Left hindlimb (tissue), 1 donor: ENCODE measurements at regions not wholly inside any gene's neighbourhood (a gene's known extent, or its start where the extent isn't known, plus 50 kb on each side); places are given as distances from the start of the nearest gene placed in this dataset.
"Not testable (repeated sequence)": the region's sequence is repeated elsewhere in the genome, so short reads cannot be mapped to it uniquely, and the experiment has no call there.

Experiments
- DNase-seq: peaks from one replicate; pipeline ENCODE4 v3.0.0-alpha.2; 2018

DNA sequence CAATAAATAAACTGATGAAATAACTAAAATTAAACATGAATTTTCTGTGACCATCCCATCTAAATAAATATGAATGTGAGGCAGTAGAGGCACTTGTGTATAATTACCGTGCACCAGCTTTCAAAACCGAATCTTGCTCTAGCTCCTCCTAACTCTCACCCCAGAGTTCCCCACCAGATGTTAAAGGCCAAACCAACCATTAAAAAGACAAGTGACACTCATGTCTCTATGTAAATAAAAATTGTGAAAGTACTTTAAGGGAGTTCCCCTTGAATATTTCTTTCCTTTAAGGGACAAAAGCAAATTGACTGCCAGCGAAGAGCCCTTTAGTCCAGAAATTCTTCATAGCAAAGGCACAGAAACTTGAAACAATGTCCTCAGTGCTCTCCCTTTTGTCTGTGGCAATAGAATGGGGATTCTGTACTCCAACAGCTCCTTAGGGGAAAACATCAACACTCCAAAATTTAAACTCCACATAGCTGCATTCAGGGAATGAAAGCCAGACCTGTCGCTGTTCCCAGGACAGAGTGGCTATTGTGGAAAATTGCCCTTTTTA lies 101.7 kb upstream of the SOX21 start:
- DNase-seq, result no peak

DNA sequence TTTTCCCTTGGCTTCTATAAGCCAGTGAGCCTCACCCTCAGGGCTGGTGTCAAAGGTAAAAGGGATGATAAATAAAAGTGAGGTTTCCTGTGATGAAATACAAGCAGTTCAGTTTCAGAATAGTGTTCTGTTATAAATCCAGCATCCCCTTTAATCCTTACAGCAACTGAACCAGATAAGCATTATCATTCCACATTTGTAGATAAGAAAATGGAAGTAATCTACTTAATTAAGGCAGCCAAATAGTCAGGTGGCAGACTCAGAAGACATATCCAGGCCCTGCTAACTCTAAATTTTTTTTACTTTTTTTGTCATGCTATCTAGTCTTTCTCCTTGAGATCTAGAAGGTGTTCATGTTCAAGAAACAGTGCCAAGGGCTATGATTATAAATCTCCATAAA lies 99.4 kb upstream of the SOX21 start:
- no peak for DNase-seq

DNA sequence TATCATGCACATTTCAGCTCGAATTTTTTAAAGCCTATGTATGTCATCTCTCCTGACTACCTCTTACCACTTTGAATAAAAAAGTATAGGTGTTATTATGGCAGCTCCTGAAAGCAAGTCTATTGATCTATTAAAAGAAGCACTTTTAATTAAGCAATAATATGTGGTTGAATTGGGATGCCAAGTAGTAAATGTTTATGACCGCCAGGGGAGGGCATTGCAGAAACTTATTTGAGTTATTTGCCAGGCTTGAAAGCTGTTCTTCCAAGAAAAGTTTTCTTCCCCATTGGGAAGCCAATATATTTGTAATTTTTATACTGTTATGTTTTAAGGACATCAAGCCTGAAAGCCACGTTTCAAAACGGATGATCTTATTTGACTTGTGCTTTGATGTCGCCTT lies 88.1 kb upstream of the SOX21 start:
- no peak for DNase-seq

DNA sequence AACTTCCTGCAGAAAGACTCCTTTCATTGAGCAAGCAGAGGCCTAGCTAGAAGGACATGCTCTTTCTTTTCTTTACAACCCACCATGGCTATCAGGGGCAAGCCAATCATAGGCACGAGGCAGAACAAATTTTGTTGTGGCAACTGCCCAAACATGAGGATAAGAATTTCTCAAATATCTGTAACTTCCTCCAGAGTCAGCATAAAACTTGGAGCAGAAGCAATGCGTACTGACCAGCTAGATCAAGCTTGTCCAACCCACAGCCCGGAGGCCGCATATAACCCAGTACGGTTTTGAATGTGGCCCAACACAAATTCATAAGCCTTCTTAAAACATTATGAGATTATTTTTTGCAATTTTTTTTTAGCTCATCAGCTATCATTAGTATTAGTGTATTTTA lies 87.0 kb upstream of the SOX21 start:
- DNase-seq, result no peak

DNA sequence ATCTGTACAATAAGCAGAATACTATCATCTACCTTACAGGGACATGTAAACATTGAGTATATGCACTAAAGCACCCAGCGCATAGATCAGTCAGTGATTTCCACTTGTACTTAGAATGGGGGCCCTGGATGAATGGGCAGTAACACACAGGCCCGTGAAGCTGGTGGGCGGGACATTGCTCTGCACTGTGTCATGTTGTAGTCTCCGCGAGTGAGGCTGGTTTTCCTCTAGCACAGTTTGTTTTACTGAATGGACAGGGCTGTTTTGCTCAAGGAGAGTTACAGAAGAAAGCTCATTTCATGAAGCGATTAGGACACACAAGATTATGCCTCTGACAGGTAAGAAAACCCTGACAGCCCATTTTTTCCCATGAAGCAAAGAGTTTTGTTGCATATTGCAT lies 86.4 kb upstream of the SOX21 start:
- DNase-seq, result no peak

DNA sequence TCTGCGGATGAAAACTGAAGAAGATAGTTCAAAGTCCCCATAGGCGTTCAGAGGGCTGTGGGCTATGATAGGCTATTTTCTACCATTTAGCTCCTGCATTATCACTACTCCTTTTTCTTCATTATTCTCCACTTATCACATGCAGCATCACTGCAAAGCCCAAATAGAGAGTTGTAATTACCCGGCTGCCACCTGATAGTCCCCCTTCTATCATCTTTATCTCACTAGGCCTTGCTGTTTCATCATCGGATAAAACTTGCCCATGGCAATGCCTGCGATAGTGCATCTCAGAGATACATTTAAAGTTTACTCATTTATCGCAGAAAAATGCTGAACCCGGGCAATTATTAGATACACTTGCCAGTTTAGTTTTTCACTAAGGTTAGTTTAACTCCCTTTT lies 82.9 kb upstream of the SOX21 start:
- no peak for DNase-seq

DNA sequence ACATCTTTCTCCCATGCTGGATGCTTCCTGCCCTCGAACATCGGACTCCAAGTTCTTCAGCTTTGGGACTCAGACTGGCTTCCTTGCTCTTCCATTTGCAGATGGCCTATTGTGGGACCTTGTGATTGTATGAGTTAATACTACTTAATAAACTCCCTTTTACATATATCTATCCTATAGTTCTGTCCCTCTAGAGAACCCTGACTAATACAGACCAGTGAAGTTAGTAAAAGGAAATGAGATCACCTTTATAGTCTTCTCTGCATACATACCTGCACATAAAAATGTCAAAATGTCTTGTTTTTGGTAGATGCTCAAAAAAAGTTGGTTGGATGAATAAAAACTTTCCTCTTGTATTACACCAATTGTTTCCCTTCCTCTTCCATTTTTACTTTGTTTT lies 73.9 kb upstream of the SOX21 start:
- DNase-seq, result not testable (repeated sequence)

DNA sequence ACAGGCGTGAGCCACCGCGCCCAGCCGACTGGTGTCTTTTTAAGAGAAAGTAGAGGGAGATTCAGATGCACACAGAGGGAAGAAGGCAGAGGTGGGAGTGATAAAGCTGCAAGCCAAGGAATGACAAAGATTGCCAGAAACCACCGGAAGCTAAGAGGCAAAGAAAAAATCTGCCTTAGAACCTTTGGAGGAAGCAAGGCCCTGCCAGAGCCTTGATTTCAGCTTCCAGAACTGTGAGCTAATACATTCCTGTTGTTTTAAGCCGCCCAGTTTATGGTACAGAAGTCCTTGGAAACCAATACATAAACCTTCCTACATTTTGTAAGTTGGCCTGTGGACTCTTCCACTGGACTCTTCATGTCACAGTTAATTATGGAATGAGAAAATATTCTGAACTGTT lies 71.7 kb upstream of the SOX21 start:
- DNase-seq, result no peak

DNA sequence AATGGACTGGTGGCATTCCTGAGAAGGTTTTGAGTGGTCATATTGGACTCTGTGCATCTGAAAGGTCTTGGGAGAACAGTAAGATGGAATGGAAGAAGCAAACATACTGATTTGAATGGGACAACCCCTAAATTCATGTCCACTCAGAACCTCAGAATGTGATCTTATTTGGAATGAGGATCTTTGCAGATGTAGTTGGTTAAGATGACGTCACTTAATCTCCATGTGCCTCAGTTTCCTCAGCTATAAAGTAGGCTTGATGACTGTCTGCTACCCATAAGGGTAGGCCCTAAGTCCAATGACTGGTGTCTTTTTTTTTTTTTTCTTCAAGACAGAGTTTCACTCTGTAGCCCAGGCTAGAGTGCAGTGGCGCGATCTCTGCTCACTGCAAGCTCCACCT lies 71.1 kb upstream of the SOX21 start:
- no peak for DNase-seq

DNA sequence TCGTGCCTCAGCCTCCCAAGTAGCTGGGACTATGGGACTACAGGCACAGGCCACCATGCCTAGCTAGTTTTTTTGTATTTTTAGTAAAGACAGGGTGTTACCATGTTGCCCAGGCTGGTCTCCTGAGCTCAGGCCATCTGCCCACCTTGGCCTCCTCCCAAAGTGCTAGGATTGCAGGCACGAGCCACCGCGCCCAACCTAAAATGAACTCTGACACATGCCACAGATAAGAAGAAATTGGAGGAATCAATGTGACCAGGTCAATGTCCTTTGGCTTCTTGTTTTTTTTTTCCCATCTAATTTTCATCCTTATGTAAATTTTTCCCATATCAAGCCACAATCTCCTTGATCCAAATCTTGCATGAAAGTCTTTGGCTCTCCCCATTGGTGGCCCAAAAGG lies 68.1 kb upstream of the SOX21 start:
- DNase-seq, result no peak

DNA sequence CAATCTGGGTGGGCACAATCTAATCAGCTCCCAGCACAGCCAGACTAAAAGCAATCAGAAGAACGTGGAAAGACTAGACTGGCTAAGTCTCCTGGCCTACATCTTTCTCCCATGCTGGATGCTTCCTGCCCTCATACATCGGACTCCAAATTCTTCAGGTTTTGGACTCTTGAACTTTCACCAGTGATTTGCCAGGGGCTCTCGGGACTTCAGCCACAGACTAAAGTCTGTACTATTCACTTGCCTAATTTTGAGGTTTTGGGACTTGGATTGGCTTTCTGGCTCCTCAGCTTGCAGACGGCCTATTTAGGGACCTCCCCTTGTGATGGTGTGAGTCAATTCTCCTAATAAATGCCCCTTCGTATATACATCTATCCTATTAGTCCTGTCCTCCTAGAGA lies 66.6 kb upstream of the SOX21 start:
- DNase-seq, result no peak

DNA sequence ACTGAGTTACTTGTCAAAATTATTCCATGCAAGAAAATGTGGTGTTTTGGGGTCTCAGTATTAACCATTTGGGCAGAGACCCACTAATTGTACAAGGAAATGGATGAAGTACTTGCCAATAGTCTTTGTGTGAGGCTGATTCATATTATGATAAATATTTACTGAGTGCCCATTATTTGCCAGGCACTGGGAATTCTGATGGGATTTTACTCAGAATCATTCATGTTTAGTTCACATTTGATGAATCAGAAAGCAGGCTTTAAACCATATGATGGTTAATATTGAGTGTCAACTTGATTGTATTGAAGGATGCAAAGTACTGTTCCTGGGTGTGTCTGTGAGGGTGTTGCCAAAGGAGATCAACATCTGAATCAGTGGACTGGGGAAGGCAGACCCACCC lies 66.2 kb upstream of the SOX21 start:
- DNase-seq, result no peak

DNA sequence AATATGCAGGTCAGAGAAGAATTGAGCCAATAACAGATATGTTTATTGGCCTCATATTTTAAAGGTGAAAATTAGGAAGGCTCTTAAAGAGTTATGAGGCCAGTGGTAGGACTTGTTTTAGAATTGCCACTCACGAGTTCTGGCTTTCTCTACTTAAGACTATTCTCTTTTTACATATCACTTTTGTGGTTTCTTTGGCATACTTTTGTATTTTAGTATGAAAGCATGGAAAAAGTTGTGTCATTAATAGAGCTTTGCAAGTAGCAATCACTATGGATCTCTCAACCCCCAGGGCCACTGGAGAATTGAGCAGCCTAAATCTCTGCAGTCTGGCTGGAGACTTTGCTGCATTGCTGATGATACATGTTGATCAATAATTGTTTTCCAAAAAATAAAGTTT lies 64.6 kb upstream of the SOX21 start:
- DNase-seq, result no peak

DNA sequence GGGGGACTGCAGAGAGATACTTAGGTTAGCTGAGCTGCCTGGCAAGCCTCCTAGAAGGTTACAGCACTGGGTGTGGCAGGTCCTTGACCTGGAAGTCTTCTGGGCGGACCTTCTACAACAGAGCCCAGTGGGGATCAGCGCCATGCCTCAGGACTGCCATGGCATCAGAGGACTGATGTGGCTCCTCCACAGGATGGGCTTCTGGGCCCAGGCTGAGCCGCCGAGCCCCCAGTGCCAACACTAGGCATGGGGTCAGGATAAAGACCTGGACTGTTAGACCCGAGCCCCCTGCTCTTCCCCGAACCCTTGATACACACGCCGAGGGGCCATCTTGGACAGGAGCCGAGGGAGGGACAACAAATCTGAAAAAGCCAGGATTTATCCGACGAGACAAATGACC lies 64.0 kb upstream of the SOX21 start:
- DNase-seq, result no peak

DNA sequence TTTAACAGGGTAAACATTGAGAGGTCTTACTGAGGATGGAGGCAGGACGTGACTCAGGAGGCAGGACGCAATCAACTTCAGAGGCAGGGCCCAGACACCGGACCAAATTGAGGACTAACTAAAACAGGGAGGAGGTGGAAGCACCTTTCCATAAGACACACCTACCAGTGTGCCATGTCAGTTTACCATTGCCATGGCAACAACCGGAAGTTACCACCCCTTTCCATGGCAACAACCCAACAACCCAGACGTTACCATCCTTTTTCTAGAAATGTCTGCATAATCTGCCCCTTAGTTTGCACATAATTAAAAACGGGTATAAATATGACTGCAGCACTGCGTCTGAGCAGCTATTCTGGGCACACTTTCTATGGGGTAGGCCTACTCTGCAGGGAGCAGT lies 53.5 kb upstream of the SOX21 start:
- DNase-seq, result no peak

DNA sequence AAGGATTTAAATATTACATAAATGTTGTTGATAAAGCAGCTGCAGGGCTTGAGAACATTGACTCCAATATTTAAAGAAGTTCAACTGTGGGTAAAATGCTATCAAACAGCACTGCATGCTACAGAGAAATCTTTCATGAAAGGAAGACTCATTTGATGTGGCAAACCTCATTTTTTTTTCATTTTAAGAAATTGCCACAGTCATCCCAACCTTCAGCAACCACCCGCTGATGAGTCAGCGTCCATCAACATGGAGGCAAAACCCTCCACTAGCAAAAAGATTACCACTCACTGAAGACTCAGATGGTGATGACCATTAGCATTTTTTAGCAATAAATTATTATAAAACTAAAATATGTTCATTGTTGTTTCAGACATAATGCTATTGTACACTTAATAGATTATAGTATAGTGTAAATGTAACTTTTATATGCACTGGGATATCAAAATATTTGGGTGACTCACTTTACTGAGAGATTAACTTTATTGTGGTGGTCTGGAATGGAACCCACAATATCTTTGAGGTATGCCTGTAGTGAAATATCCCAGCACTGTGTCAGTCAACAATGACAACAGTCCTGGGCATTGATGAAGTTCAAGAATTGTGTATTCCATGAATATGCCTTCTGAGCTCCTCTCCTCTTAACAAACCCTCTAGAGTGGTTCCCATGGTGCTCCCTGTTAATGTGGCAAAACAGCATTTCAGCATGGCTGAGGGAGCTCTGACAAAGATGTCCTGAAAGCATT lies 52.4 kb upstream of the SOX21 start:
- no peak for DNase-seq
